ENCODE measurements at regions not wholly inside any gene's neighbourhood (a gene's known extent, or its start where the extent isn't known, plus 50 kb on each side); places are given as distances from the start of the nearest gene placed in this dataset.

DNA sequence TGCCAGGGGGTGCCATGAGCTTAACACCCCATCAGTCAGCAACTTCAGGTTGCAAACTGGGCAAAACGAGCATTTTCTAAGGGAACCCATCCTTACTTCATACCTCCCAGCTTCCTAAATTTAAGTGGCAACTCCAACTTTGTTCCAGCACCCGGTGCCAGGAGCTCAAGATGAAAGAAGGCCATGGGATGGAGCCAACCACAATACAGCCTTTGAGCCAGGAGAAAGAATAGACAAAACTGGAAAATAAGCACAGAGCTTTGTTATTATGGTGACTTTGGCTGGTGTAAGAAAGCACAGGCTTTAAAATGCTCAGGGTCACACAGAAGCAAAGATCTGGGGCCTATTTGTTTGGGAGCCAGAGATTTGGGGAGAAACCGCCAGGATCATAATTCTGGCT is 388.7 kb upstream of the MGMT start:
- TF ChIP-seq, protein P1, sequence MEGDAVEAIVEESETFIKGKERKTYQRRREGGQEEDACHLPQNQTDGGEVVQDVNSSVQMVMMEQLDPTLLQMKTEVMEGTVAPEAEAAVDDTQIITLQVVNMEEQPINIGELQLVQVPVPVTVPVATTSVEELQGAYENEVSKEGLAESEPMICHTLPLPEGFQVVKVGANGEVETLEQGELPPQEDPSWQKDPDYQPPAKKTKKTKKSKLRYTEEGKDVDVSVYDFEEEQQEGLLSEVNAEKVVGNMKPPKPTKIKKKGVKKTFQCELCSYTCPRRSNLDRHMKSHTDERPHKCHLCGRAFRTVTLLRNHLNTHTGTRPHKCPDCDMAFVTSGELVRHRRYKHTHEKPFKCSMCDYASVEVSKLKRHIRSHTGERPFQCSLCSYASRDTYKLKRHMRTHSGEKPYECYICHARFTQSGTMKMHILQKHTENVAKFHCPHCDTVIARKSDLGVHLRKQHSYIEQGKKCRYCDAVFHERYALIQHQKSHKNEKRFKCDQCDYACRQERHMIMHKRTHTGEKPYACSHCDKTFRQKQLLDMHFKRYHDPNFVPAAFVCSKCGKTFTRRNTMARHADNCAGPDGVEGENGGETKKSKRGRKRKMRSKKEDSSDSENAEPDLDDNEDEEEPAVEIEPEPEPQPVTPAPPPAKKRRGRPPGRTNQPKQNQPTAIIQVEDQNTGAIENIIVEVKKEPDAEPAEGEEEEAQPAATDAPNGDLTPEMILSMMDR (IDR thresholded peaks at IDR 0.05; ENCODE audit: poor library complexity): no peak
- TF ChIP-seq EZH2phosphoT487 (IDR thresholded peaks at IDR 0.05; ENCODE audit: low read depth, severe bottlenecking, unreplicated experiment): no peak
- TF ChIP-seq EZH2 (IDR thresholded peaks at IDR 0.05; ENCODE audit: borderline replicate concordance): no peak
